ENCODE measurements at regions not wholly inside any gene's neighbourhood (a gene's known extent, or its start where the extent isn't known, plus 50 kb on each side); places are given as distances from the start of the nearest gene placed in this dataset.

GRCh38 chr6:135647521-135647920 lies 150.0 kb upstream of the AHI1 start:
- H3K4me3 ChIP-seq, result no peak overlapping the region
- no peaks in the 10 kb centered on the region for H3K4me1 ChIP-seq (replicated peaks)
- peaks cover 2% of the 10 kb centered on the region; the same call in 1 of the 2 replicates for H3K9me3 ChIP-seq (replicated peaks)
- H3K27ac ChIP-seq, result no peak overlapping the region
- no peaks in the 10 kb centered on the region for H3K36me3 ChIP-seq
- no peak for DNase-seq (ENCODE audit: low read depth in 1 of 2, low spot score in 2 of 2)
- H3K27me3 ChIP-seq (replicated peaks), result no peaks in the 10 kb centered on the region

GRCh38 chr6:135651964-135652755 lies 154.6 kb upstream of the AHI1 start:
- no peak overlapping the region for H3K4me3 ChIP-seq
- H3K9me3 ChIP-seq (replicated peaks), result peaks cover 5% of the 10 kb centered on the region; the same call in 1 of the 2 replicates
- H3K36me3 ChIP-seq, result no peaks in the 10 kb centered on the region
- H3K4me1 ChIP-seq (replicated peaks), result no peaks in the 10 kb centered on the region
- H3K27ac ChIP-seq, result no peak overlapping the region
- no peaks in the 10 kb centered on the region for H3K27me3 ChIP-seq (replicated peaks)
- no peak for DNase-seq (ENCODE audit: low read depth in 1 of 2, low spot score in 2 of 2)

- H3K36me3 ChIP-seq, result no peaks in the 10 kb centered on the region
- no peak overlapping the region for H3K27ac ChIP-seq
- no peak overlapping the region for H3K4me3 ChIP-seq
- H3K9me3 ChIP-seq (replicated peaks), result 0 out of 2 replicates have a peak, but pooled peaks cover 3% of the 10 kb centered on the region
- no peak for DNase-seq (ENCODE audit: low read depth in 1 of 2, low spot score in 2 of 2)
- H3K4me1 ChIP-seq (replicated peaks), result no peaks in the 10 kb centered on the region
- H3K27me3 ChIP-seq (replicated peaks), result no peaks in the 10 kb centered on the region
These were observed 157.5 kb upstream of the AHI1 start for GRCh38 chr6:135655055-135655454.

GRCh38 chr6:135657207-135657606 lies 159.7 kb upstream of the AHI1 start:
- no peaks in the 10 kb centered on the region for H3K27me3 ChIP-seq (replicated peaks)
- DNase-seq (ENCODE audit: low read depth in 1 of 2, low spot score in 2 of 2), result no peak

GRCh38 chr6:135658481-135658880 lies 160.9 kb upstream of the AHI1 start:
- DNase-seq (ENCODE audit: low read depth in 1 of 2, low spot score in 2 of 2), result no peak
- Histone ChIP-seq H3K9me3 (replicated peaks) (no peaks in the 10 kb centered on the region), H3K4me1 (replicated peaks) (no peaks in the 10 kb centered on the region), H3K4me3 (no peak overlapping the region), H3K27me3 (replicated peaks) (no peaks in the 10 kb centered on the region), H3K27ac (no peak overlapping the region), H3K36me3 (no peaks in the 10 kb centered on the region)

More at GRCh38 chr6:135657207-135657606, 159.7 kb upstream of the AHI1 start:
- Histone ChIP-seq H3K4me1 (replicated peaks) (no peaks in the 10 kb centered on the region), H3K36me3 (no peaks in the 10 kb centered on the region), H3K4me3 (no peak overlapping the region), H3K27ac (no peak overlapping the region), H3K9me3 (replicated peaks) (0 out of 2 replicates have a peak, but pooled peaks cover 3% of the 10 kb centered on the region)

- H3K4me3 ChIP-seq, result no peak overlapping the region
- H3K27ac ChIP-seq, result no peak overlapping the region
- no peaks in the 10 kb centered on the region for H3K9me3 ChIP-seq (replicated peaks)
- H3K4me1 ChIP-seq (replicated peaks), result no peaks in the 10 kb centered on the region
- no peak for DNase-seq (ENCODE audit: low read depth in 1 of 2, low spot score in 2 of 2)
- no peaks in the 10 kb centered on the region for H3K27me3 ChIP-seq (replicated peaks)
- no peaks in the 10 kb centered on the region for H3K36me3 ChIP-seq
These were observed 161.4 kb upstream of the AHI1 start for GRCh38 chr6:135658916-135659315.

GRCh38 chr6:135664527-135664926 lies 167.0 kb upstream of the AHI1 start:
- no peak for DNase-seq (ENCODE audit: low read depth in 1 of 2, low spot score in 2 of 2)
- H3K36me3 ChIP-seq, result no peaks in the 10 kb centered on the region
- no peaks in the 10 kb centered on the region for H3K27me3 ChIP-seq (replicated peaks)
- no peak overlapping the region for H3K27ac ChIP-seq
- no peaks in the 10 kb centered on the region for H3K9me3 ChIP-seq (replicated peaks)
- H3K4me1 ChIP-seq (replicated peaks), result no peaks in the 10 kb centered on the region
- H3K4me3 ChIP-seq, result no peak overlapping the region

GRCh38 chr6:135665935-135666334 lies 168.4 kb upstream of the AHI1 start:
- Histone ChIP-seq H3K9me3 (replicated peaks) (no peaks in the 10 kb centered on the region), H3K36me3 (no peaks in the 10 kb centered on the region), H3K27me3 (replicated peaks) (no peaks in the 10 kb centered on the region), H3K27ac (no peak overlapping the region), H3K4me1 (replicated peaks) (no peaks in the 10 kb centered on the region), H3K4me3 (no peak overlapping the region)
- DNase-seq (ENCODE audit: low read depth in 1 of 2, low spot score in 2 of 2), result no peak

- Histone ChIP-seq H3K27ac (no peak overlapping the region), H3K27me3 (replicated peaks) (no peaks in the 10 kb centered on the region), H3K4me3 (no peak overlapping the region), H3K9me3 (replicated peaks) (no peaks in the 10 kb centered on the region), H3K4me1 (replicated peaks) (no peaks in the 10 kb centered on the region), H3K36me3 (no peaks in the 10 kb centered on the region)
- no peak for DNase-seq (ENCODE audit: low read depth in 1 of 2, low spot score in 2 of 2)
These were observed 170.3 kb upstream of the AHI1 start for GRCh38 chr6:135667691-135668455.

GRCh38 chr6:135672256-135672655 lies 174.7 kb upstream of the AHI1 start:
- H3K36me3 ChIP-seq, result no peaks in the 10 kb centered on the region
- H3K9me3 ChIP-seq (replicated peaks), result no peaks in the 10 kb centered on the region
- DNase-seq (ENCODE audit: low read depth in 1 of 2, low spot score in 2 of 2), result no peak
- no peaks in the 10 kb centered on the region for H3K27me3 ChIP-seq (replicated peaks)
- H3K27ac ChIP-seq, result no peak overlapping the region
- H3K4me1 ChIP-seq (replicated peaks), result no peaks in the 10 kb centered on the region
- H3K4me3 ChIP-seq, result no peak overlapping the region

GRCh38 chr6:135673501-135674309 lies 176.2 kb upstream of the AHI1 start:
- no peaks in the 10 kb centered on the region for H3K36me3 ChIP-seq
- DNase-seq (ENCODE audit: low read depth in 1 of 2, low spot score in 2 of 2), result no peak
- H3K9me3 ChIP-seq (replicated peaks), result no peaks in the 10 kb centered on the region
- H3K4me1 ChIP-seq (replicated peaks), result no peaks in the 10 kb centered on the region
- H3K27me3 ChIP-seq (replicated peaks), result no peaks in the 10 kb centered on the region
- H3K4me3 ChIP-seq, result no peak overlapping the region
- no peak overlapping the region for H3K27ac ChIP-seq

- H3K9me3 ChIP-seq (replicated peaks), result no peaks in the 10 kb centered on the region
- DNase-seq (ENCODE audit: low read depth in 1 of 2, low spot score in 2 of 2), result no peak
- H3K36me3 ChIP-seq, result no peaks in the 10 kb centered on the region
- H3K4me1 ChIP-seq (replicated peaks), result no peaks in the 10 kb centered on the region
- no peaks in the 10 kb centered on the region for H3K27me3 ChIP-seq (replicated peaks)
- no peak overlapping the region for H3K4me3 ChIP-seq
- no peak overlapping the region for H3K27ac ChIP-seq
These were observed 176.5 kb upstream of the PDE7B start for GRCh38 chr6:135675026-135675425.

- no peak for DNase-seq (ENCODE audit: low read depth in 1 of 2, low spot score in 2 of 2)
These were observed 175.6 kb upstream of the PDE7B start for GRCh38 chr6:135675862-135676261.

More at GRCh38 chr6:135675862-135676261, 175.6 kb upstream of the PDE7B start:
- H3K4me1 ChIP-seq (replicated peaks), result no peaks in the 10 kb centered on the region
- no peaks in the 10 kb centered on the region for H3K27me3 ChIP-seq (replicated peaks)
- no peak overlapping the region for H3K27ac ChIP-seq
- H3K4me3 ChIP-seq, result no peak overlapping the region
- no peaks in the 10 kb centered on the region for H3K36me3 ChIP-seq
- no peaks in the 10 kb centered on the region for H3K9me3 ChIP-seq (replicated peaks)

Data from SJSA1 (cell line).